ENCODE measurements at regions not wholly inside any gene's neighbourhood (a gene's known extent, or its start where the extent isn't known, plus 50 kb on each side); places are given as distances from the start of the nearest gene placed in this dataset.

DNA sequence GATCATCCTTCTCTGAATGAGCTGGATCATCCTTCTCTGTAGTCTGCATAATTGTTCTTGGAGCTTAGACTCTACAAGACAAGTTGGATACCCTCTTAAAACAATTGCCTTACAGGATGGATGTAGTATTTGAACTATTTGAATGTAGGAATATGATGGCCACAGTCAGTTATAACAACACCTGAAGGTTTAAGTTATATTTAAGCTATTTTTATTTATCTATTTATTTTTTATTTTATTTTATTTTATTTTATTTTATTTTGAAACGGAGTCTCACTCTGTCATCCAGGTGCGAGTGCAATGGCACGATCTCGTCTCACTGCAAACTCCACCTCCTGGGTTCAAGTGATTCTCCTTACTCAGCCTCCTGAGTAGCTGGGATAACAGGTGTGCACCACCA lies 149.9 kb upstream of the SLIT2 start:
- TF ChIP-seq, protein P1, sequence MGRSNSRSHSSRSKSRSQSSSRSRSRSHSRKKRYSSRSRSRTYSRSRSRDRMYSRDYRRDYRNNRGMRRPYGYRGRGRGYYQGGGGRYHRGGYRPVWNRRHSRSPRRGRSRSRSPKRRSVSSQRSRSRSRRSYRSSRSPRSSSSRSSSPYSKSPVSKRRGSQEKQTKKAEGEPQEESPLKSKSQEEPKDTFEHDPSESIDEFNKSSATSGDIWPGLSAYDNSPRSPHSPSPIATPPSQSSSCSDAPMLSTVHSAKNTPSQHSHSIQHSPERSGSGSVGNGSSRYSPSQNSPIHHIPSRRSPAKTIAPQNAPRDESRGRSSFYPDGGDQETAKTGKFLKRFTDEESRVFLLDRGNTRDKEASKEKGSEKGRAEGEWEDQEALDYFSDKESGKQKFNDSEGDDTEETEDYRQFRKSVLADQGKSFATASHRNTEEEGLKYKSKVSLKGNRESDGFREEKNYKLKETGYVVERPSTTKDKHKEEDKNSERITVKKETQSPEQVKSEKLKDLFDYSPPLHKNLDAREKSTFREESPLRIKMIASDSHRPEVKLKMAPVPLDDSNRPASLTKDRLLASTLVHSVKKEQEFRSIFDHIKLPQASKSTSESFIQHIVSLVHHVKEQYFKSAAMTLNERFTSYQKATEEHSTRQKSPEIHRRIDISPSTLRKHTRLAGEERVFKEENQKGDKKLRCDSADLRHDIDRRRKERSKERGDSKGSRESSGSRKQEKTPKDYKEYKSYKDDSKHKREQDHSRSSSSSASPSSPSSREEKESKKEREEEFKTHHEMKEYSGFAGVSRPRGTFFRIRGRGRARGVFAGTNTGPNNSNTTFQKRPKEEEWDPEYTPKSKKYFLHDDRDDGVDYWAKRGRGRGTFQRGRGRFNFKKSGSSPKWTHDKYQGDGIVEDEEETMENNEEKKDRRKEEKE (IDR thresholded peaks at IDR 0.05): no peak
- TF ChIP-seq NR2C2 (IDR thresholded peaks at IDR 0.05; ENCODE audit: borderline replicate concordance, control insufficient read depth, insufficient read length, low read depth): no peak
- TF ChIP-seq, protein P2, sequence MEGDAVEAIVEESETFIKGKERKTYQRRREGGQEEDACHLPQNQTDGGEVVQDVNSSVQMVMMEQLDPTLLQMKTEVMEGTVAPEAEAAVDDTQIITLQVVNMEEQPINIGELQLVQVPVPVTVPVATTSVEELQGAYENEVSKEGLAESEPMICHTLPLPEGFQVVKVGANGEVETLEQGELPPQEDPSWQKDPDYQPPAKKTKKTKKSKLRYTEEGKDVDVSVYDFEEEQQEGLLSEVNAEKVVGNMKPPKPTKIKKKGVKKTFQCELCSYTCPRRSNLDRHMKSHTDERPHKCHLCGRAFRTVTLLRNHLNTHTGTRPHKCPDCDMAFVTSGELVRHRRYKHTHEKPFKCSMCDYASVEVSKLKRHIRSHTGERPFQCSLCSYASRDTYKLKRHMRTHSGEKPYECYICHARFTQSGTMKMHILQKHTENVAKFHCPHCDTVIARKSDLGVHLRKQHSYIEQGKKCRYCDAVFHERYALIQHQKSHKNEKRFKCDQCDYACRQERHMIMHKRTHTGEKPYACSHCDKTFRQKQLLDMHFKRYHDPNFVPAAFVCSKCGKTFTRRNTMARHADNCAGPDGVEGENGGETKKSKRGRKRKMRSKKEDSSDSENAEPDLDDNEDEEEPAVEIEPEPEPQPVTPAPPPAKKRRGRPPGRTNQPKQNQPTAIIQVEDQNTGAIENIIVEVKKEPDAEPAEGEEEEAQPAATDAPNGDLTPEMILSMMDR (IDR thresholded peaks at IDR 0.05 in 2 of 3, conservative IDR thresholded peaks at IDR 0.05 in 1 of 3; ENCODE audit: control insufficient read depth in 2 of 3, extremely low read depth in 1 of 3, insufficient read depth in 1 of 3, low read depth in 3 of 3, low read length in 3 of 3): no peak
- TF ChIP-seq RB1 (IDR thresholded peaks at IDR 0.05; ENCODE audit: borderline replicate concordance): no peak
- no peak for TF ChIP-seq TAF1 (IDR thresholded peaks at IDR 0.05; ENCODE audit: borderline replicate concordance, low read depth, low read length)

Measured in GM12878 (cell line).